ENCODE measurements at regions not wholly inside any gene's neighbourhood (a gene's known extent, or its start where the extent isn't known, plus 50 kb on each side); places are given as distances from the start of the nearest gene placed in this dataset.

DNA sequence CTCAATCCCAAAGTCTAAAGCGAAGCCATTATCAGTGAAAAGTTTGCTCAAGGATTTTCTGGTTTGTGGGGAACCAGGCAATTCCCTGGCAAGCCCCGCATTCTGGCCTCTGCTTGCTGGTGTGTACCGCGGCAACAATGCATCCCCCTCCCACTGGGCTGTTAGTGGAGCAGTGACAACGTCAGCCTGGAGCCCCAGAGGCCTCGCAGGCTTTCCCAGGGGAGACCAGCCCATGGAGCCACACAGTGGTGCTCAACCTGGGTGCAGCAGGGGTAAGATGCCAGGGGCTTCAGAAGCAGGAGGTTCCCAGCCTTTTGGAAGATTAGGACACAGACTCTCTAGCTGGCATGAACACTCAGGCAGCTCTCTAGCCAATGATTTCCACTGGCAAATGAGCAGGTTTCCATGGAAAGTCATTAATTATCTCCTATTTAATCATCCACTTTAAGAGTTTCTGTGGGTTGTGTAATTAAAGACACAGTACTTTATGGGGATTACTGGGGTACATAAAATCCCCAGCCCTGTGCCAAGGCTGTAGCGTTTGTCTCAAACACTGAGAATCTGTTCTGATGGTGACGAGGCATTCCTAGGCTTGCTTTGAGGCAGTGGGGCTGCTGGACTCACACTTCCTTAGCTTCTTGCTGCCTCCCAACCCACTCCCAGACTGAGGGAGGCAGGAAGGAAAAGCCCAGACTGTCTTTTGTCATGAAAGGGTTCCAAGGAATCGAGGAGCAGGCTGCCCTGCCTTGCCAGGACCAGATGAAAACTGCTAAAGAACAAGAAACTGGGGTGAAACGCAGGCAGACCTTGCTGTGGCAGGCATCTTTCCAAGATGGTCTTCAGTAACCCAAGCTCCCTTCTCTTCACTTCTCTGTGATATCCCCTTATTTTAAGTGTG, 411.9 kb upstream of the SHH start:
- no peak for DNase-seq (ENCODE audit: low read depth in 2 of 2)

DNA sequence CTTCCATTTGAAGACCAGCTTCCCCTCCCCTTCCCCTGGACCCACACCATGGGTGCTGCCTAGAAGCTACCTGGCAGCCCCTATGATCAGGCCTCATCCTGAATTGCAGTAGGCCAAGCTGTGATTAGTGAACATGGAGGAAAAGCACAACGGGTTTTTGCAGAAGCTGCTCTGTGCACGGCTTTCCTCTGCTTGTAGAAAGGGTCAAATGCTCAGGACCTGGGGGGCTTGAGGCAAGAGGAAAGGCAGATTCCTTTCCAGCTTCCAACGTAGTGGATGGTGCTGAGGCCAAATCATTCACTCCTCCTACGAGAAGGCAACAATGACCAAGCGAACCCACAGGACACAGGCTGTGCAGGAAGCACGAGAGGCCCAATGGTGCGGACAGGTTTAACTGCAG, 410.3 kb upstream of the SHH start:
- no peak for DNase-seq (ENCODE audit: low read depth in 2 of 2)

- no peak for DNase-seq (ENCODE audit: low read depth in 2 of 2)
These were observed 409.9 kb upstream of the SHH start for GRCh38 chr7:156222151-156222550.

GRCh38 chr7:156220701-156221100, 408.4 kb upstream of the SHH start:
- DNase-seq (ENCODE audit: low read depth in 2 of 2), result no peak

GRCh38 chr7:156220078-156220605, 407.9 kb upstream of the SHH start:
- no peak for DNase-seq (ENCODE audit: low read depth in 2 of 2)

DNA sequence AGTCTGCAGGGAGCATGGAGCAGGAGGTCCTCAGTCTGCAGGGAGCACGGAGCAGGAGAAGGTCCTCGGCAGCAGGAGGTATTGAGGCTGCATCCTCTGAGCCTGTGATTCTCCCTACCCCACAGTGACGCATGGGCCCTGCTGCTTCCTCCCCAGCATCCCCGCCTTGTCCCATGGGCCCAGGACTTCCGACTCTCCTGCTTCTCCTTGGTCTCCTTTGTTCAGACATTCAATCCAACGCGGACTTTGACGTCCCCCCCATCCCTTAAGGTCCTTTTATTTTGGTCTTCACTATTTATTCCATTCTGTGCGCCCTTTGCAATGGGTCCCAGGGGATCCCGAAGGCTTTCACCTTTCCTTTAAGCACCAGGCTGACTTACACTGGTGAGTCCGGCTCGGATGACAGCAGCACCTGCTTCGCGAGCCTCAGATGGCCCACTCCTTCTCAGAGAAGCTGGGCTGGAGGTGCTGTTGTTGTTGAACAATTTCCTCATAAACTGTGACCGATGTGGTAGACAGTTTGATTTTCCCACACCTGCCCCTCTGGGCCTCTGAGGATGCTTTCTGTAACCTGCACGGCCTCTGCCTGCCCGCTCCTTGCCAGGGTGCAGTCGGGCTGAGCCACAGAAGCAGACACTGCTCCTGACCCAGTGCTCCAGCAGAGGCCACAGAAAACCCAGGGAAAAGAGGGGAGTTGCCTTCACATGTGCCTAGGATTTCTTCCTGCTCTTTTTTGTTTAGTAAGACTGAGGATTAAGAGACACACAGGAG, 407.2 kb upstream of the SHH start:
- no peak for DNase-seq (ENCODE audit: low read depth in 2 of 2)

DNA sequence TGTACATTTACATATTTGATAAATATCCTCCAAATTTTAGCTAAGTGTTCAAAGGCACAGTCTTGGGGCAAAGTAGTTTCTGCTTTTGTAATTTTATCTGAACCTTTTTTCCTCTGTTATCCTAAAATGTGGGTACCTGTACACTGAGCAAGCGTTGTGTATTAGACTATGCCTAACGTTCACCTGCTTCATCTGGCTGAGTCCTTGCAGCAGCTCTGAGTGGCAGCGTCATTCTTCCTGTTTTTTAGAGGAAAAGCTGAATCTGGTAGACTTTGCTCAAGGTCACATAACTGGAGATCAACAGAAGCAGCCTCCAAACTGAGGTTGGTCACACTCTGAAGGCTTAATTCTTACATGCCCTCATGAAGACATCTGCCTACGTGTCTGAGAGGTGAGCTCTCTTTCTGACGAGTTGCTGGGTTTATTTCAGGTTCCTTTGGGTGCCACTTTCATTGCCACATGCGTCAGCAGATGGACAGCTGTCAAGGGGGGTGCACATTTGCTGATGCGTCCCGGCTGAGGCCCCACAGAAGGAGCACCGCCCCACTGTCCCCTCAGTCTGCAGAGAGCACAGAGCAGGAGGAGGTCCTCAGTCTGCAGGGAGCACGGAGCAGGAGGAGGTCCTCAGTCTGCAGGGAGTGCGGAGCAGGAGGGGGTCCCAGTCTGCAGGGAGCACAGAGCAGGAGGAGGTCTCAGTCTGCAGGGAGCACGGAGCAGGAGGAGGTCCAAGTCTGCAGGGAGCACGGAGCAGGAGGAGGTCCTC, 406.5 kb upstream of the SHH start:
- DNase-seq (ENCODE audit: low read depth in 2 of 2), result no peak

GRCh38 chr7:156217803-156218202, 405.5 kb upstream of the SHH start:
- DNase-seq (ENCODE audit: low read depth in 2 of 2), result no peak

DNA sequence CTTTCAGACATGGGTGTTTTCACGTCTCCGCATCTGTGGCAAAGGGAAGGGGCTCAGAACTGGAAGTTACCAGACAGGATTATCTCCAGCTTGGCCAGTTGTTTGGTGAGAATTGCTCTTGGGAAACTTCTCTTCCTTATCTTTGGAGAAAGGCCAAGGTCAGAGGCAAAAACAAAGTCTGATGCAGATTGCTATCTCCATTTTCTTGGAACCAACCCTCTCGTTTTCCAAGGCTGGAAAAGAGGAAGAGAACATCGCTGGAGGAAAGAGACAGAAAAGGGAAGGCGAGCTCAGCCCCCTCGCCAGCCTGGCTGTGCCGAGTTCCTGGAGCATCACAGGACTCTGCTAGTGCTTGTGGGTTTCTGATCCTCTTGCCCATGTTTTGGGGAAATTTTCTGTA, 396.8 kb upstream of the SHH start:
- DNase-seq (ENCODE audit: low read depth in 2 of 2), result no peak

- DNase-seq (ENCODE audit: low read depth in 2 of 2), result no peak
These were observed 395.0 kb upstream of the SHH start for GRCh38 chr7:156207306-156207705.

GRCh38 chr7:156206174-156206573, 393.9 kb upstream of the SHH start:
- no peak for DNase-seq (ENCODE audit: low read depth in 2 of 2)

DNA sequence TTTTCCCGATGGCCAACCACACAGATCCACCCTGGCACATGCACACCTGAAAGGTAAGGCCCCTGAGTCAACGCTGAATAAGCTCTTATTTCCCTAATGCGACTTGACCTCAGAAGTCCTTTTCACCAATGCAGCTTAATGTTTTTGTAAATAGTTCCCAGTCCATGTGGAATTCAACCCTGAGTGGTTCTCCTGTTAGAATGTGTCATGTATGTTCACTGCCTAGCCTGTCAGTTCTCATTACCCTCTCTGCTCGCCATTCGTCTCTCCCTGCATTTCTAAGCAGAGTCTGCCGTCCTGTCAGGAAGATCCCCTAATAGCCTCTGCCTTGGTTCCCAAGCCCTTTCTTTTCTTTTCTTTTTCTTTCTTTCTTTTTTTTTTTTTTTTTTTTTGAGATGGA, 392.6 kb upstream of the SHH start:
- DNase-seq (ENCODE audit: low read depth in 2 of 2), result no peak

GRCh38 chr7:156203923-156204322, 391.7 kb upstream of the SHH start:
- DNase-seq (ENCODE audit: low read depth in 2 of 2), result no peak

DNA sequence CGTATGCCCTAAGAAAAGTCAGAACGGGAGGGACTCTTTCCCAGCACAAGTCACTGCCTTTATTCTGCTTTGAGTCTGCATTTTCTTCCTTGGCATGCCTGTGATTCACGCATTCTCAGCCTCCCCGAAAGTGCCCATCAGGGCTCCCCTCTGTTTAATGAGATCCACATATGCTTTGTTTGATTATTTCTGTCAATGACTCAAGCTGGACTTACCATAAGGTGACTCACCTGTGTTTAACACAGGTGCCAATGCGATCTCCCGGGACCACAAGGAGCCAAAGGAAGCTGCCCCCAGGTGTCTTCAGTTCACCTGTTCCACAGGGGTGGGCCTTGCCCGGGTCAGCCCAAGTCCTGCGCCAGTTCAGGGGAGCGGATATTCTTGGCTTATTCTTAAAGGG, 386.0 kb upstream of the SHH start:
- DNase-seq (ENCODE audit: low read depth in 2 of 2), result no peak

- no peak for DNase-seq (ENCODE audit: low read depth in 2 of 2)
These were observed 384.4 kb upstream of the SHH start for GRCh38 chr7:156196649-156197048.

- no peak for DNase-seq (ENCODE audit: low read depth in 2 of 2)
These were observed 383.0 kb upstream of the SHH start for GRCh38 chr7:156195276-156195675.

DNA sequence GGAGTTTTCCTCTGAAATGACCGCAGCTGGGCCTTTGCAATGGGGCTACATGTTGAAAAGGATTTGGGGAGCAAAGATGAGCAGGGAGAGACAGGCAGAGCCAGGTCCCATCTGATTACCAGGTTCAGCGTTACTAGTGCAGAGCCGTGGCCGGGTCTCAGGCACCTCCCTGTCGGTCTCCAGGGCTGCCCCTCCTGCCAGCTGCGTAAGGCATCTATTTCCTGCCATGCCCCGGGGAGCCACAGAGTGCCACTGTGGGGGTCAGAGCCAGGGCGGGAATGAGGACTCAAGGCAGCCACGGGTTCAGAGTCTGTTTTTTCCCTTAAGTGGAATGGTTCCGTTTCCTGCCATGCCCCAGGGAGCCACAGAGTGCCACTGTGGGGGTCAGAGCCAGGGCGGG, 382.6 kb upstream of the SHH start:
- DNase-seq (ENCODE audit: low read depth in 2 of 2), result no peak

DNA sequence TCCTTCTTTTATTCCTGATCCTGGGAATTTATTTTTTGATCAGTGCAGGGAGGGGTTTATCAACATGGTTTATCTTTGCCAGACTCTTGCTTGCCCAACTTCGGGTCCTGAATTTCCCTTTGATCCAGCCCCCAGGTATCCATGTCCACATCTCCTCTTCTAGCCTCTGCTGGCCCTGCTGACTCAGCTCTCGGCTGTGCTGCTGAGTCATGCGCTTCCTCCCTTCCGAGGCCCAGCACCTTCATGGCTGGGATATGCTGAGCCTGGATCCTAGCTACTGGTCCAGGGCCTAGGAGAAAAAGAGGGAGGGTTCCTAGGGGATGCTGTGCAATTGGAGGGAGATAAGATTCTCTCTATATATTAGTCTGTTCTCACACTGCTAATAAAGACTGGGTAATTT, 380.7 kb upstream of the SHH start:
- DNase-seq (ENCODE audit: low read depth in 2 of 2), result no peak

- no peak for DNase-seq (ENCODE audit: low read depth in 2 of 2)
These were observed 378.8 kb upstream of the SHH start for GRCh38 chr7:156191090-156191489.

- no peak for DNase-seq (ENCODE audit: low read depth in 2 of 2)
These were observed 372.8 kb upstream of the SHH start for GRCh38 chr7:156185076-156185475.

DNA sequence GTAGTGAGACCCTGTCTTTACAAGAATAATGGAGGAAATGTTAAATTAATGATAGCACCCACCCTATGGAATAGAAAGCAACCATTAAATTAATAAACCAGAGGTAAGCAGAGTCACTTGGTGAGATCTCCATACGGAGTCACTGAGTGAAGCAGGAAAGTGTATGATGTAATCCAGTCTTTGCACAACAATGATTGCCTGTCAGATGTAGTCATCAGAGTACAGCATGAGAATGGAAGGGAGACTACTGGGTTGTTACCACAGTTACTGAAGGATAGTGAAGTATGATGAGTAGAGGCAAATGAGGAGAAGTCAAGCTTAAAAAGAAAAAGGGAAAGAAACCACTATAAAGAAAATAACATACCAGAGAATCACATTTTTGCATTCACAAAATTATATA, 371.9 kb upstream of the SHH start:
- no peak for DNase-seq (ENCODE audit: low read depth in 2 of 2)

Measured in stimulated activated CD4-positive, alpha-beta T cell treated with anti-CD3 and anti-CD28 coated beads, Interleukin-15, amount 100 ng/mL, for 48 hours (primary cell).